SK-N-SH (cell line): ENCODE measurements at regions not wholly inside any gene's neighbourhood (a gene's known extent, or its start where the extent isn't known, plus 50 kb on each side); places are given as distances from the start of the nearest gene placed in this dataset.

Source experiments
- CTCF ChIA-PET: fragments of 300-600, 350-600 bp; formaldehyde crosslinking; extraction: SDS; loops from one replicate; lab custom pipeline; 2021; lab: Yijun Ruan, JAX
- POLR2A ChIA-PET: fragments of 350-600 bp; sonication (Branson Sonifier 250); formaldehyde crosslinking; extraction: SDS; loops from one replicate; lab custom pipeline; 2020; ENCODE audit warnings: antibody characterized with exemption, inconsistent platforms; lab: Yijun Ruan, JAX
- DNase-seq: peaks from one replicate; pipeline ENCODE4 v3.0.0; 2012
- H2AFZ ChIP-seq: fragments of 200-600 bp; sonication (generic); 2 replicates; pipeline ENCODE4 v1.8.1; 2016; ENCODE audit warnings: antibody characterized with exemption, mild to moderate bottlenecking, low read depth
- H3F3A ChIP-seq: fragments of 200-600 bp; sonication (generic); replicated peaks from 2 replicates; pipeline ENCODE3; 2016; ENCODE audit warnings: antibody characterized with exemption, mild to moderate bottlenecking; ENCODE audit not compliant: insufficient read depth
- H3K27ac ChIP-seq, 2 experiments: fragments of 200-500 bp in 1 of 2; fragments of 200-600 bp in 1 of 2; sonication (Bioruptor generic) in 1 of 2; sonication (generic), shearing (Covaris generic) in 1 of 2; 2 replicates each; pipeline versions ENCODE4 v1.5.1 to v1.6.1; 2014 to 2016; ENCODE audit warnings: low read depth in 2 of 2, inconsistent platforms in 1 of 2, low read length in 1 of 2, mild to moderate bottlenecking in 1 of 2, mixed read lengths in 1 of 2
- H3K27me3 ChIP-seq: fragments of 200-600 bp; sonication (generic), shearing (Covaris generic); 2 replicates; pipeline ENCODE4 v1.6.1; 2016; ENCODE audit warnings: mixed run types; ENCODE audit not compliant: insufficient read depth
- H3K36me3 ChIP-seq, 2 experiments: fragments of 200-500 bp in 1 of 2; fragments of 200-600 bp in 1 of 2; sonication (Bioruptor generic) in 1 of 2; sonication (generic) in 1 of 2; replicated peaks in 1 of 2; 2 replicates each; pipeline versions ENCODE3 to v1.5.1; 2014 to 2016; ENCODE audit warnings: low read length in 1 of 2, mild to moderate bottlenecking in 1 of 2; ENCODE audit not compliant: insufficient read depth in 2 of 2, control insufficient read depth in 1 of 2
- H3K4me1 ChIP-seq, 2 experiments: fragments of 200-500 bp in 1 of 2; fragments of 200-600 bp in 1 of 2; sonication (Bioruptor generic) in 1 of 2; sonication (generic), shearing (Covaris generic) in 1 of 2; 2 replicates each; pipeline versions ENCODE4 v1.5.1 to v1.6.1; 2014 to 2016; ENCODE audit warnings: low read depth in 1 of 2, low read length in 1 of 2, mixed run types in 1 of 2; ENCODE audit not compliant: insufficient read depth in 2 of 2, control insufficient read depth in 1 of 2
- H3K4me2 ChIP-seq: fragments of 200-600 bp; sonication (generic), shearing (Covaris generic); 2 replicates; pipeline ENCODE4 v1.6.1; 2017; ENCODE audit warnings: mixed run types
- H3K4me3 ChIP-seq, 2 experiments: fragments of 200-500 bp in 1 of 2; fragments of 200-600 bp in 1 of 2; sonication (Bioruptor generic) in 1 of 2; sonication (generic), shearing (Covaris generic) in 1 of 2; 2 replicates each; pipeline versions ENCODE4 v1.5.1 to v1.8.1; 2014 to 2016; ENCODE audit warnings: low read depth in 2 of 2, inconsistent platforms in 1 of 2, low read length in 1 of 2, mild to moderate bottlenecking in 1 of 2, mixed read lengths in 1 of 2, moderate library complexity in 1 of 2
- H3K79me2 ChIP-seq: fragments of 200-600 bp; sonication (generic); 2 replicates; pipeline ENCODE4 v1.8.1; 2017; ENCODE audit warnings: mild to moderate bottlenecking; ENCODE audit not compliant: insufficient read depth
- H3K9ac ChIP-seq: fragments of 200-600 bp; sonication (generic); 2 replicates; pipeline ENCODE4 v1.6.1; 2017; ENCODE audit warnings: mixed run types
- H3K9me2 ChIP-seq: fragments of 200-600 bp; sonication (generic); 2 replicates; pipeline ENCODE4 v1.6.1; 2017; ENCODE audit warnings: mixed run types
- H3K9me3 ChIP-seq: fragments of 200-600 bp; sonication (generic); 2 replicates; pipeline ENCODE4 v1.6.1; 2017; ENCODE audit warnings: mixed run types, mild to moderate bottlenecking, moderate library complexity
- H4K20me1 ChIP-seq: fragments of 200-600 bp; sonication (generic); 2 replicates; pipeline ENCODE4 v1.6.1; 2017; ENCODE audit warnings: mild to moderate bottlenecking, mixed run types; ENCODE audit not compliant: insufficient read depth
- FOSL2 ChIP-seq: IDR thresholded peaks from 2 replicates; pipeline ENCODE4 v1.4.0; 2012; ENCODE audit warnings: low read depth, mild to moderate bottlenecking, moderate library complexity, borderline replicate concordance
- FOXJ3 ChIP-seq: sonication (generic); formaldehyde crosslinking; IDR thresholded peaks from 2 replicates; pipeline ENCODE4 v1.5.1; 2020; ENCODE audit warnings: mild to moderate bottlenecking, missing genetic modification reagents
- FOXM1 ChIP-seq: IDR thresholded peaks from 2 replicates; pipeline ENCODE4 v1.4.0; 2012; ENCODE audit warnings: low read depth, mild to moderate bottlenecking
- JUND ChIP-seq: IDR thresholded peaks from 2 replicates; pipeline ENCODE4 v1.4.0; 2012
- RAD21 ChIP-seq: IDR thresholded peaks from 2 replicates; pipeline ENCODE4 v1.6.1; 2012; ENCODE audit warnings: mild to moderate bottlenecking, low read length
- RCOR1 ChIP-seq: fragments of 150-350 bp; IDR thresholded peaks from 2 replicates; pipeline ENCODE4 v1.6.1; 2017; ENCODE audit warnings: antibody characterized with exemption, low read length
- RFX5 ChIP-seq: IDR thresholded peaks from 2 replicates; pipeline ENCODE4 v1.6.1; 2012; ENCODE audit warnings: mild to moderate bottlenecking, improper control_type of control experiment, low read length
- RXRA ChIP-seq: IDR thresholded peaks from 2 replicates; pipeline ENCODE4 v1.4.0; 2012; ENCODE audit warnings: low read depth, mild to moderate bottlenecking, borderline replicate concordance
- SMC3 ChIP-seq: IDR thresholded peaks from 2 replicates; pipeline ENCODE4 v1.6.1; 2012; ENCODE audit warnings: low read depth, low read length, improper control_type of control experiment
- TAF1 ChIP-seq: IDR thresholded peaks from 2 replicates; pipeline ENCODE4 v1.6.1; 2012; ENCODE audit warnings: low read depth, mild to moderate bottlenecking, low read length, moderate library complexity, borderline replicate concordance
- TCF12 ChIP-seq: IDR thresholded peaks from 2 replicates; pipeline ENCODE4 v1.4.0; 2012
- WGBS: methylation state at CpG from one replicate; pipeline ENCODE4 v1.1.6; 2017; ENCODE audit warnings: low lambda C conversion rate; 5-methylcytosine and 5-hydroxymethylcytosine counted together
- TF ChIP-seq, protein P1 (sequence below): fragments of 150-350 bp; IDR thresholded peaks from 2 replicates; pipeline ENCODE4 v1.6.1; 2017; ENCODE audit warnings: antibody characterized with exemption, low read length, low read depth, borderline replicate concordance
- TF ChIP-seq, protein P2 (sequence below): IDR thresholded peaks from 2 replicates; pipeline ENCODE4; 2012
- TF ChIP-seq, protein P3 (sequence below): fragments of 200-600 bp; sonication (generic); IDR thresholded peaks from 2 replicates; pipeline ENCODE4 v1.6.1; 2017; ENCODE audit warnings: antibody characterized with exemption, mild to moderate bottlenecking, moderate library complexity

DNA sequence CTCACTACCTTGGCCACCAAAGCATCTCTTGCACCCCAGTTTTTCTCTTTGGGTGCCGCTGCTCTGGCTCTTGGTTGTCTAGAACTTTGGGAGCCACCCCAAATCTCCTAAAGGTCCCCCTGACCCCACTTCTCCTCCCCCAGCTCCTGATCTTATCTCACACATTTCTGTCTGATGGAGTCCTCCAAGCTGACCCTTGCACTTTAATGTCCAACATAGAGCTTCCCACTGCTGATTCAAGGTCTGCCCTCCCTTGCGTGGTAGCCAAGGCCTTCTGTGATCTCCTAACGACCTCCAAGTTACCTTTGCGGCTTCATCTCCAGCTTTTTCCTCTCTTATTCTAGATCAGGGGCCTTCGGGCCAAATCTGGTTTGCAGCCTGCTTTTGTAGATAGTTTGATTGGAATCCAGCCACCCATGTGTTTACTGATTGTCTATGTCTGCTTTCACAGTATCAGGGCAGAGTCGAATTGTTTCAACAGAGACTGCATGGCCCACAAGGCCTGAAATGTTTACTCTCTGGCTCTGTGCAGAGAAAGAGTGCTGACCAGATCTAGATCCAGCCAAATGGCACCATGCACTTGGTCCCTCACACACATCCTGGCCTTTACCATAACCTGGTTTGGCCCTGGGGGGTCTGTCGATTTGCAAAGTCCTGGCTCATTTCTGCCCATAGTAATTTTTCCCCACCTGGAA is 168.6 kb downstream of the HAPSTR1 start (continued):
- TF ChIP-seq, protein P1, sequence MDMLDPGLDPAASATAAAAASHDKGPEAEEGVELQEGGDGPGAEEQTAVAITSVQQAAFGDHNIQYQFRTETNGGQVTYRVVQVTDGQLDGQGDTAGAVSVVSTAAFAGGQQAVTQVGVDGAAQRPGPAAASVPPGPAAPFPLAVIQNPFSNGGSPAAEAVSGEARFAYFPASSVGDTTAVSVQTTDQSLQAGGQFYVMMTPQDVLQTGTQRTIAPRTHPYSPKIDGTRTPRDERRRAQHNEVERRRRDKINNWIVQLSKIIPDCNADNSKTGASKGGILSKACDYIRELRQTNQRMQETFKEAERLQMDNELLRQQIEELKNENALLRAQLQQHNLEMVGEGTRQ, result no peak
- TF ChIP-seq, protein P2, sequence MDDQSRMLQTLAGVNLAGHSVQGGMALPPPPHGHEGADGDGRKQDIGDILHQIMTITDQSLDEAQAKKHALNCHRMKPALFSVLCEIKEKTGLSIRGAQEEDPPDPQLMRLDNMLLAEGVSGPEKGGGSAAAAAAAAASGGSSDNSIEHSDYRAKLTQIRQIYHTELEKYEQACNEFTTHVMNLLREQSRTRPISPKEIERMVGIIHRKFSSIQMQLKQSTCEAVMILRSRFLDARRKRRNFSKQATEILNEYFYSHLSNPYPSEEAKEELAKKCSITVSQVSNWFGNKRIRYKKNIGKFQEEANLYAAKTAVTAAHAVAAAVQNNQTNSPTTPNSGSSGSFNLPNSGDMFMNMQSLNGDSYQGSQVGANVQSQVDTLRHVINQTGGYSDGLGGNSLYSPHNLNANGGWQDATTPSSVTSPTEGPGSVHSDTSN, result no peak
- TF ChIP-seq RCOR1 (no peak), JUND (no peak), RAD21 (no peak), TCF12 (no peak)
- TF ChIP-seq, protein P3, sequence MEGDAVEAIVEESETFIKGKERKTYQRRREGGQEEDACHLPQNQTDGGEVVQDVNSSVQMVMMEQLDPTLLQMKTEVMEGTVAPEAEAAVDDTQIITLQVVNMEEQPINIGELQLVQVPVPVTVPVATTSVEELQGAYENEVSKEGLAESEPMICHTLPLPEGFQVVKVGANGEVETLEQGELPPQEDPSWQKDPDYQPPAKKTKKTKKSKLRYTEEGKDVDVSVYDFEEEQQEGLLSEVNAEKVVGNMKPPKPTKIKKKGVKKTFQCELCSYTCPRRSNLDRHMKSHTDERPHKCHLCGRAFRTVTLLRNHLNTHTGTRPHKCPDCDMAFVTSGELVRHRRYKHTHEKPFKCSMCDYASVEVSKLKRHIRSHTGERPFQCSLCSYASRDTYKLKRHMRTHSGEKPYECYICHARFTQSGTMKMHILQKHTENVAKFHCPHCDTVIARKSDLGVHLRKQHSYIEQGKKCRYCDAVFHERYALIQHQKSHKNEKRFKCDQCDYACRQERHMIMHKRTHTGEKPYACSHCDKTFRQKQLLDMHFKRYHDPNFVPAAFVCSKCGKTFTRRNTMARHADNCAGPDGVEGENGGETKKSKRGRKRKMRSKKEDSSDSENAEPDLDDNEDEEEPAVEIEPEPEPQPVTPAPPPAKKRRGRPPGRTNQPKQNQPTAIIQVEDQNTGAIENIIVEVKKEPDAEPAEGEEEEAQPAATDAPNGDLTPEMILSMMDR, result no peak

DNA sequence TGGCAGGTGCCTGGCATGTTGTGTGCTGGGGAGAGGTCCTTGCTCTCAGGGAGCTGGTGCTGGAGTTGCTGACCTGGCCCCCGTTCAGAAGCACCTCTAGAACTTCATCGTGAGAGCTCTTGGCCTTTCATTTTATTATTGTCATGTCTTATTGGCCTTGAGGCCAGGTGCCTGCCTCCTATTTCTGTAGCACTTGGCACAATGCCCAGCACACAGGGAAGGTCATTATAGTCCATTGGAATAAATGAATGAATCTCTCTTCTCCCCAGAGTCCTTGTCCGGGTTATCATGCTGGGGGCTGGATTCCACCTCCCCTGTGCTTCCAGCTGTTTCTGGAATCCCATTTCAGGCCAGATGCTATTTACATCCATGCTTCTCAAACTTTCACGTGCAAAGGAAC is 169.2 kb downstream of the HAPSTR1 start:
- Histone ChIP-seq H4K20me1 (no peaks in the 10 kb centered on the region), H3K9ac (no peak overlapping the region), H3K36me3 (no peaks in the 10 kb centered on the region), H3K27me3 (no peaks in the 10 kb centered on the region), H3K4me1 (peaks cover 0 to 13% of the 10 kb centered on the region in 2 experiments; a peak in 1 of 4 replicates), H2AFZ (no peak overlapping the region), H3K4me2 (no peak overlapping the region), H3F3A (no peaks in the 10 kb centered on the region), H3K9me2 (no peaks in the 10 kb centered on the region), H3K4me3 (no peak overlapping the region), H3K79me2 (no peaks in the 10 kb centered on the region), H3K9me3 (no peaks in the 10 kb centered on the region), H3K27ac (no peak overlapping the region)
- no peak for DNase-seq
- CTCF ChIA-PET, result interaction anchor here (0.6 to 3.4 kb wide), 4 partner anchors 10 to 920 kb away, joined by 3 to 20 read pairs (median 5); no protein-coding TSS in a partner anchor
- TF ChIP-seq RXRA (no peak), TAF1 (no peak), FOSL2 (no peak), RFX5 (no peak), FOXM1 (no peak), RCOR1 (no peak), SMC3 (no peak), FOXJ3 (CRISPR knock-in tag) (no peak)
- POLR2A ChIA-PET, result no interaction called here
- 18% methylated on average over 4 of the region's 4 CpGs for WGBS
